HEK293 (cell line): ENCODE measurements at regions not wholly inside any gene's neighbourhood (a gene's known extent, or its start where the extent isn't known, plus 50 kb on each side); places are given as distances from the start of the nearest gene placed in this dataset.

Source experiments
- CTCF ChIA-PET: fragments of 350-600 bp; formaldehyde crosslinking; extraction: SDS; loops from one replicate; lab custom pipeline; 2021; ENCODE audit warnings: antibody characterized with exemption; lab: Yijun Ruan, JAX
- POLR2A ChIA-PET: fragments of 300-600 bp; formaldehyde crosslinking; extraction: SDS; loops from one replicate; lab custom pipeline; 2020; ENCODE audit warnings: antibody characterized with exemption, inconsistent platforms; lab: Yijun Ruan, JAX
- H3K27ac ChIP-seq: fragments of 200-500 bp; sonication (Bioruptor generic); 2 replicates; pipeline ENCODE4 v1.5.1; 2014; ENCODE audit warnings: low read depth, low read length, control low read depth, inconsistent platforms; ENCODE audit errors: extremely low read depth
- H3K36me3 ChIP-seq, 2 experiments: fragments of 200-500 bp in 1 of 2; sonication (Bioruptor generic) in 1 of 2; 1 replicate in 1 of 2; 2 replicates in 1 of 2; pipeline ENCODE4 v1.5.1; 2014 to 2017; ENCODE audit warnings: inconsistent platforms in 2 of 2, low read length in 2 of 2; ENCODE audit not compliant: control insufficient read depth in 2 of 2, insufficient read depth in 1 of 2
- H3K4me1 ChIP-seq: fragments of 200-500 bp; sonication (Bioruptor generic); 2 replicates; pipeline ENCODE4 v1.5.1; 2014; ENCODE audit warnings: mild to moderate bottlenecking, low read length, inconsistent platforms; ENCODE audit not compliant: control insufficient read depth, insufficient read depth
- H3K4me3 ChIP-seq: 2 replicates; pipeline ENCODE4 v1.5.1; 2011; ENCODE audit warnings: low read depth, mild to moderate bottlenecking, control low read depth, low read length, moderate library complexity
- H3K9me3 ChIP-seq: fragments of 200-500 bp; sonication (Bioruptor generic); 2 replicates; pipeline ENCODE4 v1.5.1; 2014; ENCODE audit warnings: low read depth, low read length, inconsistent platforms; ENCODE audit not compliant: control insufficient read depth, insufficient read depth
- BCL11A ChIP-seq: fragments of 450-650 bp; formaldehyde crosslinking; IDR thresholded peaks from 2 replicates; pipeline ENCODE4 v1.5.1; 2016; ENCODE audit warnings: low read depth, missing biosample characterization, missing genetic modification characterization
- GLI2 ChIP-seq: fragments of 450-650 bp; formaldehyde crosslinking; IDR thresholded peaks from 2 replicates; pipeline ENCODE4; 2017; ENCODE audit warnings: missing biosample characterization, missing genetic modification characterization, low read depth, borderline replicate concordance
- HOXC10 ChIP-seq: sonication (generic); formaldehyde crosslinking; IDR thresholded peaks from 2 replicates; pipeline ENCODE4 v1.8.1; 2023; ENCODE audit warnings: mild to moderate bottlenecking, missing genetic modification reagents
- SCRT2 ChIP-seq: fragments of 450-650 bp; formaldehyde crosslinking; IDR thresholded peaks from 2 replicates; pipeline ENCODE4 v1.5.1; 2016; ENCODE audit warnings: missing biosample characterization, missing genetic modification characterization
- WT1 ChIP-seq: fragments of 450-650 bp; formaldehyde crosslinking; IDR thresholded peaks from 2 replicates; pipeline ENCODE4 v1.5.1; 2016; ENCODE audit warnings: missing biosample characterization, missing genetic modification characterization
- YY1 ChIP-seq: fragments of 450-650 bp; formaldehyde crosslinking; IDR thresholded peaks from 2 replicates; pipeline ENCODE4 v1.5.1; 2018; ENCODE audit warnings: missing biosample characterization, missing genetic modification characterization
- ZBTB17 ChIP-seq: fragments of 450-650 bp; formaldehyde crosslinking; IDR thresholded peaks from 2 replicates; pipeline ENCODE4 v1.5.1; 2016; ENCODE audit warnings: missing biosample characterization, missing genetic modification characterization
- ZEB2 ChIP-seq: fragments of 450-650 bp; formaldehyde crosslinking; IDR thresholded peaks from 2 replicates; pipeline ENCODE4 v1.5.1; 2016; ENCODE audit warnings: missing biosample characterization, missing genetic modification characterization
- ZFP37 ChIP-seq: fragments of 450-650 bp; formaldehyde crosslinking; IDR thresholded peaks from 2 replicates; pipeline ENCODE4 v1.5.1; 2016; ENCODE audit warnings: missing biosample characterization, missing genetic modification characterization
- ZNF157 ChIP-seq: fragments of 450-650 bp; formaldehyde crosslinking; IDR thresholded peaks from 2 replicates; pipeline ENCODE4 v1.5.1; 2016; ENCODE audit warnings: missing biosample characterization, missing genetic modification characterization
- ZNF16 ChIP-seq: fragments of 450-650 bp; formaldehyde crosslinking; IDR thresholded peaks from 2 replicates; pipeline ENCODE4 v1.5.1; 2016; ENCODE audit warnings: low read depth, missing biosample characterization, missing genetic modification characterization
- ZNF169 ChIP-seq: fragments of 450-650 bp; formaldehyde crosslinking; IDR thresholded peaks from 2 replicates; pipeline ENCODE4 v1.5.1; 2016; ENCODE audit warnings: missing biosample characterization, missing genetic modification characterization
- ZNF19 ChIP-seq: fragments of 450-650 bp; formaldehyde crosslinking; IDR thresholded peaks from 2 replicates; pipeline ENCODE4; 2016; ENCODE audit warnings: missing biosample characterization, missing genetic modification characterization, low read depth
- ZNF211 ChIP-seq: fragments of 450-650 bp; formaldehyde crosslinking; IDR thresholded peaks from 2 replicates; pipeline ENCODE4 v1.5.1; 2016; ENCODE audit warnings: low read depth, missing biosample characterization, missing genetic modification characterization
- ZNF223 ChIP-seq: fragments of 450-650 bp; formaldehyde crosslinking; IDR thresholded peaks from 2 replicates; pipeline ENCODE4 v1.5.1; 2016; ENCODE audit warnings: missing biosample characterization, missing genetic modification characterization
- ZNF24 ChIP-seq: fragments of 450-650 bp; formaldehyde crosslinking; IDR thresholded peaks from 2 replicates; pipeline ENCODE4 v1.5.1; 2016; ENCODE audit warnings: missing biosample characterization, missing genetic modification characterization
- ZNF248 ChIP-seq: fragments of 450-650 bp; formaldehyde crosslinking; IDR thresholded peaks from 2 replicates; pipeline ENCODE4 v1.5.1; 2017; ENCODE audit warnings: missing biosample characterization, missing genetic modification characterization
- ZNF350 ChIP-seq: fragments of 450-650 bp; formaldehyde crosslinking; IDR thresholded peaks from 2 replicates; pipeline ENCODE4 v1.5.0; 2017; ENCODE audit warnings: missing biosample characterization, mild to moderate bottlenecking, missing genetic modification characterization
- ZNF37A ChIP-seq: fragments of 450-650 bp; IDR thresholded peaks from 2 replicates; pipeline ENCODE4 v1.5.1; 2018; ENCODE audit warnings: missing biosample characterization, missing genetic modification characterization
- ZNF426 ChIP-seq: fragments of 450-650 bp; formaldehyde crosslinking; IDR thresholded peaks from 2 replicates; pipeline ENCODE4 v1.5.1; 2017; ENCODE audit warnings: missing biosample characterization, missing genetic modification characterization, mild to moderate bottlenecking, inconsistent platforms, moderate library complexity
- ZNF521 ChIP-seq: fragments of 450-650 bp; formaldehyde crosslinking; IDR thresholded peaks from 2 replicates; pipeline ENCODE4 v1.5.1; 2017; ENCODE audit warnings: missing biosample characterization, mild to moderate bottlenecking, missing genetic modification characterization
- ZNF544 ChIP-seq: fragments of 450-650 bp; formaldehyde crosslinking; IDR thresholded peaks from 2 replicates; pipeline ENCODE4 v1.5.0; 2017; ENCODE audit warnings: missing biosample characterization, missing genetic modification characterization
- ZNF571 ChIP-seq: fragments of 450-650 bp; formaldehyde crosslinking; IDR thresholded peaks from 2 replicates; pipeline ENCODE4 v1.5.0; 2017; ENCODE audit warnings: missing biosample characterization, missing genetic modification characterization
- ZNF610 ChIP-seq: fragments of 450-650 bp; formaldehyde crosslinking; IDR thresholded peaks from 2 replicates; pipeline ENCODE4 v1.5.1; 2016; ENCODE audit warnings: missing biosample characterization, missing genetic modification characterization, borderline replicate concordance
- ZNF747 ChIP-seq: fragments of 450-650 bp; formaldehyde crosslinking; IDR thresholded peaks from 2 replicates; pipeline ENCODE4 v1.5.1; 2016; ENCODE audit warnings: missing biosample characterization, missing genetic modification characterization
- ZSCAN30 ChIP-seq: fragments of 450-650 bp; IDR thresholded peaks from 2 replicates; pipeline ENCODE4 v1.5.1; 2018; ENCODE audit warnings: missing biosample characterization, mild to moderate bottlenecking, missing genetic modification characterization, moderate library complexity
- TF ChIP-seq, protein P1 (sequence below): fragments of 450-650 bp; formaldehyde crosslinking; IDR thresholded peaks from 2 replicates; pipeline ENCODE4 v1.5.1; 2017; ENCODE audit warnings: missing biosample characterization, missing genetic modification characterization
- TF ChIP-seq, protein P2 (sequence below): fragments of 450-650 bp; formaldehyde crosslinking; IDR thresholded peaks from 2 replicates; pipeline ENCODE4 v1.5.1; 2017; ENCODE audit warnings: missing biosample characterization, missing genetic modification characterization
- TF ChIP-seq, protein P3 (sequence below): fragments of 450-650 bp; formaldehyde crosslinking; IDR thresholded peaks from 2 replicates; pipeline ENCODE4 v1.5.1; 2016; ENCODE audit warnings: missing biosample characterization, missing genetic modification characterization
- TF ChIP-seq, protein P4 (sequence below): fragments of 450-650 bp; formaldehyde crosslinking; IDR thresholded peaks from 2 replicates; pipeline ENCODE4 v1.5.0; 2017; ENCODE audit warnings: missing biosample characterization, missing genetic modification characterization, borderline replicate concordance

DNA sequence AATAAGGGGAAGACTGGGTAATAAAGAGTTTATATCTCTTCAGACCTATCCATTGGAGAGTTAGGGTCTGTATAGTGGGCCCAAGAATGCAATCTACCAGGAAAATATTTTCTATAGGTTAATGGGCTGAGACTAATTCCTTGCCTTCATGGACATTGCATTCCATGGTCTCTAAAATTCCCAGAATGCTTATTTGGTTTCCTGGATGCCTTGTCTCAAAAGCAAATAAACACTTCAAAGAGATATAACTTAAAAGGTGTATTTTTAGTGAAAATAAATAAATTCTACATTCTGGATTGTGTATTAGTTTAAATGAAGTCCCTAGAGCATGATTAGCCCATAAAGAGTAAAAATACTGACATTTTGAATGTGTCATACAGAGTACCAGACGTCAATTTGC, 550.1 kb upstream of the PKN2 start (continued):
- TF ChIP-seq ZNF16 (no peak), ZNF571 (no peak), YY1 (tag by site-specific recombination) (no peak), HOXC10 (CRISPR knock-in tag) (no peak), ZNF37A (tag by site-specific recombination) (no peak), ZNF350 (tag by site-specific recombination) (no peak), ZNF521 (tag by site-specific recombination) (no peak), ZSCAN30 (tag by site-specific recombination) (no peak), ZNF610 (no peak), GLI2 (tag by site-specific recombination) (no peak)
- TF ChIP-seq, protein P1, sequence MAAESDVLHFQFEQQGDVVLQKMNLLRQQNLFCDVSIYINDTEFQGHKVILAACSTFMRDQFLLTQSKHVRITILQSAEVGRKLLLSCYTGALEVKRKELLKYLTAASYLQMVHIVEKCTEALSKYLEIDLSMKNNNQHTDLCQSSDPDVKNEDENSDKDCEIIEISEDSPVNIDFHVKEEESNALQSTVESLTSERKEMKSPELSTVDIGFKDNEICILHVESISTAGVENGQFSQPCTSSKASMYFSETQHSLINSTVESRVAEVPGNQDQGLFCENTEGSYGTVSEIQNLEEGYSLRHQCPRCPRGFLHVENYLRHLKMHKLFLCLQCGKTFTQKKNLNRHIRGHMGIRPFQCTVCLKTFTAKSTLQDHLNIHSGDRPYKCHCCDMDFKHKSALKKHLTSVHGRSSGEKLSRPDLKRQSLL (tag by site-specific recombination): no peak
- TF ChIP-seq, all 188 proteins: peak for 0

DNA sequence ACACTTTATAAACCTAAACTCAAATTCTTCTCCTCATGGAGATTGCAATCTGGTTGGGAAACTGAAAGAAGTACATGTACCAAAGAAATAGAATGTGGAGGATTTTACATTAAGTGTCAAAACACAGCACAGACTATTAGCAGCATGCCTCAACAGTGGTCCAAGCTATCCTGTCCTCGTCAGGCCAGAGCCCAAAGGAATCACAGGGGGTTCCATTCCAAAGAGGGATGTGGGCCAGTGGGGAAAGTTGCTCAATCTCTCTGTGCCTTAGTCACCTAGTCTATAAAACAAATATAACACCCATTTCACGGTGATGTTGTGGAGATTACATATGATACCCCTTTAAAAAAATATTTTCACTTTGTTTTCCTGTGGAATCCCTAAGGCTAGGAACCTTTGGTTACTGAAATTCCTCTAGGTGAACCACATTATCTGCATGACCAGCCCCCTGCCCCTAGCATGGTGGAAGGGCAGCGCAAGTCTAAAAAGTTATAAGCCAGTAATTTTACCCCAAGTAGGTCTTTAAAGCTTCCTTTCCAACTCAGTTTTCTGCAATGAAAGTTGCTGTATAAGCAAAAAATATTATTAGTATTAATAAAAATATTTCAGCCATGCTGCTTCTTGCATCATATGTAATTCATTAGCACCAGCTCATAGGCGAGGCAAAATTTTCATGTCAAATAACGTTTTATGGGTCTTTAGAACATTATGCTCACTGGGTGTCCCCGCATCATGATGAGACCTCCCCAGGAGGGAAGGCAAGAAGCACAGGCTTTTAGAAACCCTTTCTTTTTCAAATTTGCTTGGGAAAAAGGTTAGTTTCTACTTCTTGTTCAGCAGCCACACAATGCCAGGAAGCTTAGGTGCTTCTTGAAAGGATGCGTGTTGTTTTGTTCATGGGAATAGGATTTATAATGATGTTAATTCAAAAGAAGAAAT, 548.8 kb upstream of the PKN2 start:
- ChIA-PET POLR2A (no interaction called here), CTCF (no interaction called here)
- TF ChIP-seq ZEB2 (tag by site-specific recombination): no peak
- TF ChIP-seq, protein P2, sequence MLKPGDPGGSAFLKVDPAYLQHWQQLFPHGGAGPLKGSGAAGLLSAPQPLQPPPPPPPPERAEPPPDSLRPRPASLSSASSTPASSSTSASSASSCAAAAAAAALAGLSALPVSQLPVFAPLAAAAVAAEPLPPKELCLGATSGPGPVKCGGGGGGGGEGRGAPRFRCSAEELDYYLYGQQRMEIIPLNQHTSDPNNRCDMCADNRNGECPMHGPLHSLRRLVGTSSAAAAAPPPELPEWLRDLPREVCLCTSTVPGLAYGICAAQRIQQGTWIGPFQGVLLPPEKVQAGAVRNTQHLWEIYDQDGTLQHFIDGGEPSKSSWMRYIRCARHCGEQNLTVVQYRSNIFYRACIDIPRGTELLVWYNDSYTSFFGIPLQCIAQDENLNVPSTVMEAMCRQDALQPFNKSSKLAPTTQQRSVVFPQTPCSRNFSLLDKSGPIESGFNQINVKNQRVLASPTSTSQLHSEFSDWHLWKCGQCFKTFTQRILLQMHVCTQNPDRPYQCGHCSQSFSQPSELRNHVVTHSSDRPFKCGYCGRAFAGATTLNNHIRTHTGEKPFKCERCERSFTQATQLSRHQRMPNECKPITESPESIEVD (tag by site-specific recombination): no peak
- no peak for TF ChIP-seq ZNF426 (tag by site-specific recombination)
- TF ChIP-seq ZNF544: no peak
- TF ChIP-seq BCL11A (tag by site-specific recombination): no peak
- no peak for TF ChIP-seq WT1 (tag by site-specific recombination)
- Histone ChIP-seq H3K9me3 (no peaks in the 10 kb centered on the region), H3K36me3 (no peaks in the 10 kb centered on the region), H3K4me3 (no peak overlapping the region), H3K4me1 (no peaks in the 10 kb centered on the region), H3K27ac (no peak overlapping the region)

DNA sequence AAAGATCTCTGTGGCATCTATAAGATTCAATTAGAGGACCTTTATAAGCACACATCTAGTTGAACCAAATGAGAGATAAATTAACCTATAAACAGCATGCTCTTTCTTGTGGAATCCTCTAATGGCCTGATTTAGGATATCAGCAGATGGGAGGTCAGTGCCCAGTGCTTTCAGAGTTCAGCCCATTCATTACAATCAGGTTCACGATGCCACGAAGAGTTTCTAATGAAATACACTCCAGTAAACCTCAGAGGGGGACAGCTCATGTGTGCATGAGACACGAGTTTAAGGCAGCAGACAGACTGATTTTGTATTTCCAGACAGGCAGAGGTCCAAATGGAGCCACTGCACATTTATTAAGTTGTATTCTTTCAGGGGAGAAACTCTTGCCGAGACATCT, 544.4 kb upstream of the PKN2 start:
- Histone ChIP-seq H3K4me1 (no peaks in the 10 kb centered on the region), H3K9me3 (no peaks in the 10 kb centered on the region), H3K27ac (no peak overlapping the region), H3K4me3 (no peak overlapping the region), H3K36me3 (no peaks in the 10 kb centered on the region)
- ChIA-PET CTCF (interaction anchor here (0.7 kb wide), 1 partner anchor 12 kb away, joined by 4 read pairs; no protein-coding TSS in a partner anchor), POLR2A (no interaction called here)
- TF ChIP-seq ZNF211 (tag by site-specific recombination) (no peak), ZNF223 (tag by site-specific recombination) (no peak), ZNF169 (tag by site-specific recombination) (no peak), SCRT2 (no peak), ZNF16 (no peak), ZFP37 (tag by site-specific recombination) (no peak), ZNF248 (tag by site-specific recombination) (no peak), ZNF37A (tag by site-specific recombination) (no peak), ZNF747 (tag by site-specific recombination) (no peak), ZNF157 (tag by site-specific recombination) (no peak), ZNF24 (tag by site-specific recombination) (no peak), ZNF19 (tag by site-specific recombination) (no peak), ZBTB17 (tag by site-specific recombination) (no peak)
- TF ChIP-seq, protein P3, sequence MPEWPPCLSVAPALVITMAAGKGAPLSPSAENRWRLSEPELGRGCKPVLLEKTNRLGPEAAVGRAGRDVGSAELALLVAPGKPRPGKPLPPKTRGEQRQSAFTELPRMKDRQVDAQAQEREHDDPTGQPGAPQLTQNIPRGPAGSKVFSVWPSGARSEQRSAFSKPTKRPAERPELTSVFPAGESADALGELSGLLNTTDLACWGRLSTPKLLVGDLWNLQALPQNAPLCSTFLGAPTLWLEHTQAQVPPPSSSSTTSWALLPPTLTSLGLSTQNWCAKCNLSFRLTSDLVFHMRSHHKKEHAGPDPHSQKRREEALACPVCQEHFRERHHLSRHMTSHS (tag by site-specific recombination): no peak
- TF ChIP-seq, protein P4, sequence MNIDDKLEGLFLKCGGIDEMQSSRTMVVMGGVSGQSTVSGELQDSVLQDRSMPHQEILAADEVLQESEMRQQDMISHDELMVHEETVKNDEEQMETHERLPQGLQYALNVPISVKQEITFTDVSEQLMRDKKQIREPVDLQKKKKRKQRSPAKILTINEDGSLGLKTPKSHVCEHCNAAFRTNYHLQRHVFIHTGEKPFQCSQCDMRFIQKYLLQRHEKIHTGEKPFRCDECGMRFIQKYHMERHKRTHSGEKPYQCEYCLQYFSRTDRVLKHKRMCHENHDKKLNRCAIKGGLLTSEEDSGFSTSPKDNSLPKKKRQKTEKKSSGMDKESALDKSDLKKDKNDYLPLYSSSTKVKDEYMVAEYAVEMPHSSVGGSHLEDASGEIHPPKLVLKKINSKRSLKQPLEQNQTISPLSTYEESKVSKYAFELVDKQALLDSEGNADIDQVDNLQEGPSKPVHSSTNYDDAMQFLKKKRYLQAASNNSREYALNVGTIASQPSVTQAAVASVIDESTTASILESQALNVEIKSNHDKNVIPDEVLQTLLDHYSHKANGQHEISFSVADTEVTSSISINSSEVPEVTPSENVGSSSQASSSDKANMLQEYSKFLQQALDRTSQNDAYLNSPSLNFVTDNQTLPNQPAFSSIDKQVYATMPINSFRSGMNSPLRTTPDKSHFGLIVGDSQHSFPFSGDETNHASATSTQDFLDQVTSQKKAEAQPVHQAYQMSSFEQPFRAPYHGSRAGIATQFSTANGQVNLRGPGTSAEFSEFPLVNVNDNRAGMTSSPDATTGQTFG (tag by site-specific recombination): no peak
